Heart left ventricle (tissue), 13 donors: ENCODE measurements at regions not wholly inside any gene's neighbourhood (a gene's known extent, or its start where the extent isn't known, plus 50 kb on each side); places are given as distances from the start of the nearest gene placed in this dataset.

Experiments
- POLR2A ChIP-seq, 2 donors: fragments of 450-650 bp; IDR thresholded peaks; one replicate each; pipeline ENCODE4 v1.6.1; 2017; ENCODE audit warnings: antibody characterized with exemption in 2 of 2, mild to moderate bottlenecking in 2 of 2, moderate library complexity in 2 of 2
- TF ChIP-seq, protein P1 (sequence below), 12 donors: fragments of 200-600 bp; sonication (generic) in 4 of 12; IDR thresholded peaks; one replicate each; pipeline versions ENCODE4 v1.5.0 to v1.8.0; 2018 to 2022; ENCODE audit warnings: antibody characterized with exemption in 12 of 12, mild to moderate bottlenecking in 5 of 12
- donor health status: ischemic (EF 13 %, LVEDD 7.1; RV severe dilation, severe dysfunction).
- donor health status: DM: no; HTN: yes; CAD: no.
- donor health status: DM: no; HTN: no; CAD: no.
- donor health status: ischemic (EF 25% LVEDD 6.9; RV normal size, moderate dysfunction).
- donor health status: ischemic (EF 25% LVEDD 5.7; RV mildly dilated, moderate dysfunction).
- donor health status: ischemic (EF 35%, LVEDD 5.7; RV mildly dilated, moderate dysfunction).
- donor health status: nonischemic (EF 11% LVEDD 7.7; RV severe dilation, severe dysfunction).
- donor health status: DM: yes; HTN: yes; CAD: no.
- donor health status: PGD.
- donor health status: ischemic (EF 29% LVEDD 5.4; RV normal size, mild dysfunction).
- donor health status: nonischemic (EF 23%, LVEDD 6.1; RV moderate dilation, normal function).

GRCh38 chr3:106067711-106068110, 198.9 kb upstream of the CBLB start:
- TF ChIP-seq POLR2A (IDR thresholded peaks at IDR 0.05), result no peak
- TF ChIP-seq, protein P1, sequence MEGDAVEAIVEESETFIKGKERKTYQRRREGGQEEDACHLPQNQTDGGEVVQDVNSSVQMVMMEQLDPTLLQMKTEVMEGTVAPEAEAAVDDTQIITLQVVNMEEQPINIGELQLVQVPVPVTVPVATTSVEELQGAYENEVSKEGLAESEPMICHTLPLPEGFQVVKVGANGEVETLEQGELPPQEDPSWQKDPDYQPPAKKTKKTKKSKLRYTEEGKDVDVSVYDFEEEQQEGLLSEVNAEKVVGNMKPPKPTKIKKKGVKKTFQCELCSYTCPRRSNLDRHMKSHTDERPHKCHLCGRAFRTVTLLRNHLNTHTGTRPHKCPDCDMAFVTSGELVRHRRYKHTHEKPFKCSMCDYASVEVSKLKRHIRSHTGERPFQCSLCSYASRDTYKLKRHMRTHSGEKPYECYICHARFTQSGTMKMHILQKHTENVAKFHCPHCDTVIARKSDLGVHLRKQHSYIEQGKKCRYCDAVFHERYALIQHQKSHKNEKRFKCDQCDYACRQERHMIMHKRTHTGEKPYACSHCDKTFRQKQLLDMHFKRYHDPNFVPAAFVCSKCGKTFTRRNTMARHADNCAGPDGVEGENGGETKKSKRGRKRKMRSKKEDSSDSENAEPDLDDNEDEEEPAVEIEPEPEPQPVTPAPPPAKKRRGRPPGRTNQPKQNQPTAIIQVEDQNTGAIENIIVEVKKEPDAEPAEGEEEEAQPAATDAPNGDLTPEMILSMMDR (IDR thresholded peaks at IDR 0.05), result no peak
